WTC11 (cell line): ENCODE measurements at regions not wholly inside any gene's neighbourhood (a gene's known extent, or its start where the extent isn't known, plus 50 kb on each side); places are given as distances from the start of the nearest gene placed in this dataset.

Experiments
- JUN ChIP-seq: sonication (generic); formaldehyde crosslinking; IDR thresholded peaks from 2 replicates; pipeline ENCODE4 v1.8.0; 2023; ENCODE audit warnings: mild to moderate bottlenecking, missing genetic modification reagents
- KAT7 ChIP-seq: sonication (generic); formaldehyde crosslinking; IDR thresholded peaks from 2 replicates; pipeline ENCODE4 v1.8.1; 2023; ENCODE audit warnings: missing genetic modification reagents, mild to moderate bottlenecking, borderline replicate concordance
- NR2C2 ChIP-seq: sonication (generic); formaldehyde crosslinking; IDR thresholded peaks from 2 replicates; pipeline ENCODE4 v1.8.0; 2022; ENCODE audit warnings: mild to moderate bottlenecking, missing genetic modification reagents
- OVOL2 ChIP-seq: fragments of 250-450 bp; sonication (Bioruptor Pico); IDR thresholded peaks from 2 replicates; pipeline ENCODE4 v1.9.0; 2021; ENCODE audit warnings: mild to moderate bottlenecking, borderline replicate concordance
- SMAD3 ChIP-seq: sonication (generic); formaldehyde crosslinking; IDR thresholded peaks from 2 replicates; pipeline ENCODE4 v1.8.0; 2022; ENCODE audit warnings: missing genetic modification reagents, mild to moderate bottlenecking, borderline replicate concordance
- ZNF121 ChIP-seq: sonication (generic); formaldehyde crosslinking; IDR thresholded peaks from 2 replicates; pipeline ENCODE4 v1.8.0; 2023; ENCODE audit warnings: missing genetic modification reagents
- TF ChIP-seq, protein P1 (sequence below): fragments of 200-600 bp; IDR thresholded peaks from 2 replicates; pipeline ENCODE4 v1.8.0; 2022; ENCODE audit warnings: antibody characterized with exemption
- TF ChIP-seq, protein P2 (sequence below): sonication (generic); formaldehyde crosslinking; IDR thresholded peaks from 2 replicates; pipeline ENCODE4 v1.8.1; 2023; ENCODE audit warnings: mild to moderate bottlenecking, missing genetic modification reagents, moderate library complexity
- TF ChIP-seq, protein P3 (sequence below): sonication (generic); formaldehyde crosslinking; IDR thresholded peaks from 2 replicates; pipeline ENCODE4 v1.8.1; 2022; ENCODE audit warnings: mild to moderate bottlenecking, moderate library complexity, missing genetic modification reagents

DNA sequence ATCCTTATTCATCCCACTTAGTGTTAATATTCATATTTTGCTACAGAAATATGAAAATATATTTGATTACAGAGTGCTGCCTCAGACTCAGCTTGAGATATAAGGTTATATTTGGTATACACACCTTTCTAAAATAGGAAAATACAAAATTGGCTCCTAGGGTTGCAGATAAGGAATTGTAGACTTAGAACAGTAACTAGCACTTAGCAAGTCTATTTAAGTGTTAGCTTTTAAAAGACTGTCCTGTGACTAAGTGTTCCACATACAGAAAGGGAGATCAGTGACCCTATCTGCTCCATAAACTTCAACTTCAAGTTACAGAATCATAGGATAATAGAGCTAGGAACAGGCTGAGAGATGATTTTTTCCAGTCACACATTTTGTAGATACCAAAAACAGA is 607.0 kb downstream of the ZNF608 start:
- TF ChIP-seq, protein P1, sequence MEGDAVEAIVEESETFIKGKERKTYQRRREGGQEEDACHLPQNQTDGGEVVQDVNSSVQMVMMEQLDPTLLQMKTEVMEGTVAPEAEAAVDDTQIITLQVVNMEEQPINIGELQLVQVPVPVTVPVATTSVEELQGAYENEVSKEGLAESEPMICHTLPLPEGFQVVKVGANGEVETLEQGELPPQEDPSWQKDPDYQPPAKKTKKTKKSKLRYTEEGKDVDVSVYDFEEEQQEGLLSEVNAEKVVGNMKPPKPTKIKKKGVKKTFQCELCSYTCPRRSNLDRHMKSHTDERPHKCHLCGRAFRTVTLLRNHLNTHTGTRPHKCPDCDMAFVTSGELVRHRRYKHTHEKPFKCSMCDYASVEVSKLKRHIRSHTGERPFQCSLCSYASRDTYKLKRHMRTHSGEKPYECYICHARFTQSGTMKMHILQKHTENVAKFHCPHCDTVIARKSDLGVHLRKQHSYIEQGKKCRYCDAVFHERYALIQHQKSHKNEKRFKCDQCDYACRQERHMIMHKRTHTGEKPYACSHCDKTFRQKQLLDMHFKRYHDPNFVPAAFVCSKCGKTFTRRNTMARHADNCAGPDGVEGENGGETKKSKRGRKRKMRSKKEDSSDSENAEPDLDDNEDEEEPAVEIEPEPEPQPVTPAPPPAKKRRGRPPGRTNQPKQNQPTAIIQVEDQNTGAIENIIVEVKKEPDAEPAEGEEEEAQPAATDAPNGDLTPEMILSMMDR = no peak
- TF ChIP-seq SMAD3 (CRISPR knock-in tag) (no peak), OVOL2 (CRISPR knock-in tag) (no peak), KAT7 (CRISPR knock-in tag) (no peak), ZNF121 (CRISPR knock-in tag) (no peak), NR2C2 (CRISPR knock-in tag) (no peak), JUN (CRISPR knock-in tag) (no peak)
- TF ChIP-seq, protein P2, sequence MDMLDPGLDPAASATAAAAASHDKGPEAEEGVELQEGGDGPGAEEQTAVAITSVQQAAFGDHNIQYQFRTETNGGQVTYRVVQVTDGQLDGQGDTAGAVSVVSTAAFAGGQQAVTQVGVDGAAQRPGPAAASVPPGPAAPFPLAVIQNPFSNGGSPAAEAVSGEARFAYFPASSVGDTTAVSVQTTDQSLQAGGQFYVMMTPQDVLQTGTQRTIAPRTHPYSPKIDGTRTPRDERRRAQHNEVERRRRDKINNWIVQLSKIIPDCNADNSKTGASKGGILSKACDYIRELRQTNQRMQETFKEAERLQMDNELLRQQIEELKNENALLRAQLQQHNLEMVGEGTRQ (CRISPR knock-in tag) = no peak
- TF ChIP-seq, protein P3, sequence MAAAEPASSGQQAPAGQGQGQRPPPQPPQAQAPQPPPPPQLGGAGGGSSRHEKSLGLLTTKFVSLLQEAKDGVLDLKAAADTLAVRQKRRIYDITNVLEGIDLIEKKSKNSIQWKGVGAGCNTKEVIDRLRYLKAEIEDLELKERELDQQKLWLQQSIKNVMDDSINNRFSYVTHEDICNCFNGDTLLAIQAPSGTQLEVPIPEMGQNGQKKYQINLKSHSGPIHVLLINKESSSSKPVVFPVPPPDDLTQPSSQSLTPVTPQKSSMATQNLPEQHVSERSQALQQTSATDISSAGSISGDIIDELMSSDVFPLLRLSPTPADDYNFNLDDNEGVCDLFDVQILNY (CRISPR knock-in tag) = no peak
